HG03457 (cell line): ENCODE measurements at regions not wholly inside any gene's neighbourhood (a gene's known extent, or its start where the extent isn't known, plus 50 kb on each side); places are given as distances from the start of the nearest gene placed in this dataset.
A peak's percentile ranks its signal among the peaks of the same experiment; 100 is the strongest.

Experiments used
- ATAC-seq: cut with Tn5 transposase; IDR thresholded peaks from one replicate; pipeline ENCODE4 v1.9.1; 2021; ENCODE audit warnings: moderate number of reproducible peaks; ENCODE audit not compliant: unreplicated experiment

GRCh38 chr4:26067035-26067434 lies 153.0 kb downstream of the SMIM20 start:
- ATAC-seq: no peak

GRCh38 chr4:26069218-26069617 lies 155.2 kb downstream of the SMIM20 start:
- ATAC-seq: no peak

GRCh38 chr4:26071688-26072087 lies 157.7 kb downstream of the SMIM20 start:
- no peak for ATAC-seq

GRCh38 chr4:26073886-26074560 lies 160.0 kb downstream of the SMIM20 start:
- no peak for ATAC-seq

- peak; percentile 60 for ATAC-seq
Measured at GRCh38 chr4:26074712-26075430, 160.9 kb downstream of the SMIM20 start.

GRCh38 chr4:26075583-26075982 lies 161.6 kb downstream of the SMIM20 start:
- ATAC-seq: peak; percentile 10

- peak; percentile 75 for ATAC-seq
Measured at GRCh38 chr4:26076000-26076587, 162.1 kb downstream of the SMIM20 start.

GRCh38 chr4:26076896-26077295 lies 162.9 kb downstream of the SMIM20 start:
- ATAC-seq: no peak

- ATAC-seq: no peak
Measured at GRCh38 chr4:26077756-26078155, 163.7 kb downstream of the SMIM20 start.

GRCh38 chr4:26080870-26081628 lies 167.0 kb downstream of the SMIM20 start:
- no peak for ATAC-seq

GRCh38 chr4:26081795-26082498 lies 167.9 kb downstream of the SMIM20 start:
- no peak for ATAC-seq

GRCh38 chr4:26082565-26082964 lies 168.5 kb downstream of the SMIM20 start:
- ATAC-seq: no peak

GRCh38 chr4:26083987-26084386 lies 170.0 kb downstream of the SMIM20 start:
- ATAC-seq: no peak

- no peak for ATAC-seq
Measured at GRCh38 chr4:26084414-26084813, 170.4 kb downstream of the SMIM20 start.

- ATAC-seq: no peak
Measured at GRCh38 chr4:26085551-26085950, 171.5 kb downstream of the SMIM20 start.

- ATAC-seq: no peak
Measured at GRCh38 chr4:26086621-26087441, 172.8 kb downstream of the SMIM20 start.

- ATAC-seq: peak; percentile 79
Measured at GRCh38 chr4:26088433-26088928, 174.5 kb downstream of the SMIM20 start.

GRCh38 chr4:26093551-26093950 lies 179.5 kb downstream of the SMIM20 start:
- no peak for ATAC-seq

- no peak for ATAC-seq
Measured at GRCh38 chr4:26094076-26094475, 180.1 kb downstream of the SMIM20 start.

GRCh38 chr4:26094911-26095310 lies 180.9 kb downstream of the SMIM20 start:
- no peak for ATAC-seq
